Activated CD8-positive, alpha-beta T cell treated with anti-CD3 and anti-CD28 coated beads for 36 hours (primary cell): ENCODE measurements at regions not wholly inside any gene's neighbourhood (a gene's known extent, or its start where the extent isn't known, plus 50 kb on each side); places are given as distances from the start of the nearest gene placed in this dataset.
"Not testable (repeated sequence)": the region's sequence is repeated elsewhere in the genome, so short reads cannot be mapped to it uniquely, and the experiment has no call there.

ENCODE experiments used
- ATAC-seq: fragments of 200-7000 bp; cut with Tn5 transposase; one replicate; pipeline ENCODE4 v1.10.0; 2021; ENCODE audit warnings: mild to moderate bottlenecking, moderate library complexity
- CTCF ChIA-PET: fragments of 350-600 bp; sonication (Branson Sonifier 250); formaldehyde crosslinking; loops from one replicate; lab custom pipeline; 2021; ENCODE audit warnings: antibody characterized with exemption; lab: Charles Lee
- POLR2A ChIA-PET: fragments of 350-600 bp; sonication (Branson Sonifier 250); formaldehyde crosslinking; loops from one replicate; lab custom pipeline; 2021; ENCODE audit warnings: antibody characterized with exemption; lab: Charles Lee
- DNase-seq: peaks from one replicate; pipeline ENCODE4 v3.0.0-alpha.2; 2020
- H3K27ac Mint-ChIP-seq: one replicate; pipeline ENCODE4 v1.8.0; 2021; ENCODE audit warnings: mild to moderate bottlenecking, mixed read lengths
- H3K27me3 Mint-ChIP-seq: one replicate; pipeline ENCODE4 v1.8.0; 2021; ENCODE audit warnings: mixed read lengths
- H3K36me3 Mint-ChIP-seq: one replicate; pipeline ENCODE4 v1.8.0; 2021; ENCODE audit warnings: low read depth, mixed read lengths
- H3K4me1 Mint-ChIP-seq: one replicate; pipeline ENCODE4 v1.8.0; 2021; ENCODE audit warnings: low read depth, mixed read lengths
- H3K4me3 Mint-ChIP-seq: one replicate; pipeline ENCODE4 v1.8.0; 2021; ENCODE audit warnings: mild to moderate bottlenecking, moderate library complexity, mixed read lengths
- H3K9me3 Mint-ChIP-seq: one replicate; pipeline ENCODE4 v1.8.0; 2021; ENCODE audit warnings: mixed read lengths
- CTCF ChIP-seq: fragments of 200-600 bp; IDR thresholded peaks from one replicate; pipeline ENCODE4 v1.8.0; 2022; ENCODE audit warnings: antibody characterized with exemption, mild to moderate bottlenecking
- intact Hi-C: fragments of 100-400 bp; cut with micrococcal nuclease; formaldehyde crosslinking; loops from one replicate; pipeline ENCODE4 v1.10.0; 2022

- intact Hi-C loops: no loop called here
- ChIA-PET POLR2A (no interaction called here), CTCF (no interaction called here)
- Mint-ChIP-seq H3K27me3 (peaks cover 18% of the 10 kb centered on the region), H3K4me1 (no peaks in the 10 kb centered on the region), H3K36me3 (no peaks in the 10 kb centered on the region), H3K9me3 (no peaks in the 10 kb centered on the region), H3K27ac (no peak overlapping the region), H3K4me3 (no peak overlapping the region)
- ATAC-seq (no peak), DNase-seq (no peak)
- TF ChIP-seq CTCF: no peak
These were observed 137.0 kb downstream of the RAMP3 start for GRCh38 chr7:45294559-45294958.

GRCh38 chr7:45295222-45295621, 137.6 kb downstream of the RAMP3 start:
- Mint-ChIP-seq H3K27ac (no peak overlapping the region), H3K4me1 (no peaks in the 10 kb centered on the region), H3K9me3 (no peaks in the 10 kb centered on the region), H3K36me3 (no peaks in the 10 kb centered on the region), H3K27me3 (peaks cover 20% of the 10 kb centered on the region), H3K4me3 (no peak overlapping the region)
- ChIA-PET POLR2A (no interaction called here), CTCF (no interaction called here)
- TF ChIP-seq CTCF: no peak
- no peak for DNase-seq
- ATAC-seq: no peak
- intact Hi-C loops: no loop called here

GRCh38 chr7:45296748-45297147, 139.2 kb downstream of the RAMP3 start:
- no peaks in the 10 kb centered on the region for H3K36me3 Mint-ChIP-seq
- ChIA-PET CTCF (no interaction called here), POLR2A (no interaction called here)
- intact Hi-C loops: no loop called here
- ATAC-seq: no peak
- no peaks in the 10 kb centered on the region for H3K4me1 Mint-ChIP-seq
- peaks cover 2% of the 10 kb centered on the region for H3K9me3 Mint-ChIP-seq
- H3K4me3 Mint-ChIP-seq: no peak overlapping the region
- H3K27ac Mint-ChIP-seq: no peak overlapping the region
- no peak for DNase-seq
- no peak for TF ChIP-seq CTCF
- peaks cover 30% of the 10 kb centered on the region for H3K27me3 Mint-ChIP-seq

- Mint-ChIP-seq H3K4me1 (no peaks in the 10 kb centered on the region), H3K27ac (no peak overlapping the region), H3K27me3 (peaks cover 4% of the 10 kb centered on the region), H3K9me3 (peaks cover 14% of the 10 kb centered on the region), H3K4me3 (no peak overlapping the region), H3K36me3 (no peaks in the 10 kb centered on the region)
- no peak for DNase-seq
- ATAC-seq: no peak
- intact Hi-C loops: no loop called here
- TF ChIP-seq CTCF: no peak
- CTCF ChIA-PET: no interaction called here
- POLR2A ChIA-PET: no interaction called here
These were observed 149.2 kb downstream of the RAMP3 start for GRCh38 chr7:45306752-45307305.

- DNase-seq (no peak), ATAC-seq (no peak)
- peaks cover 7% of the 10 kb centered on the region for H3K27me3 Mint-ChIP-seq
- CTCF ChIA-PET: no interaction called here
- POLR2A ChIA-PET: no interaction called here
- H3K4me1 Mint-ChIP-seq: no peaks in the 10 kb centered on the region
- intact Hi-C loops: no loop called here
- no peak overlapping the region for H3K27ac Mint-ChIP-seq
- TF ChIP-seq CTCF: no peak
- H3K9me3 Mint-ChIP-seq: peaks cover 17% of the 10 kb centered on the region
- H3K4me3 Mint-ChIP-seq: no peak overlapping the region
- no peaks in the 10 kb centered on the region for H3K36me3 Mint-ChIP-seq
These were observed 154.0 kb downstream of the RAMP3 start for GRCh38 chr7:45311597-45311996.

- CTCF ChIA-PET: interaction anchor here (1.2 kb wide), 1 partner anchor 40 kb away, joined by 3 read pairs; no protein-coding TSS in a partner anchor
- H3K27me3 Mint-ChIP-seq: peaks cover 10% of the 10 kb centered on the region
- intact Hi-C loops, DNase-seq, H3K36me3 Mint-ChIP-seq, H3K4me3 Mint-ChIP-seq, H3K4me1 Mint-ChIP-seq, H3K27ac Mint-ChIP-seq, ATAC-seq, POLR2A ChIA-PET: not testable (repeated sequence)
- peaks cover 12% of the 10 kb centered on the region for H3K9me3 Mint-ChIP-seq
These were observed 157.9 kb downstream of the RAMP3 start for GRCh38 chr7:45315512-45315911.
